ENCODE measurements at regions not wholly inside any gene's neighbourhood (a gene's known extent, or its start where the extent isn't known, plus 50 kb on each side); places are given as distances from the start of the nearest gene placed in this dataset.

DNA sequence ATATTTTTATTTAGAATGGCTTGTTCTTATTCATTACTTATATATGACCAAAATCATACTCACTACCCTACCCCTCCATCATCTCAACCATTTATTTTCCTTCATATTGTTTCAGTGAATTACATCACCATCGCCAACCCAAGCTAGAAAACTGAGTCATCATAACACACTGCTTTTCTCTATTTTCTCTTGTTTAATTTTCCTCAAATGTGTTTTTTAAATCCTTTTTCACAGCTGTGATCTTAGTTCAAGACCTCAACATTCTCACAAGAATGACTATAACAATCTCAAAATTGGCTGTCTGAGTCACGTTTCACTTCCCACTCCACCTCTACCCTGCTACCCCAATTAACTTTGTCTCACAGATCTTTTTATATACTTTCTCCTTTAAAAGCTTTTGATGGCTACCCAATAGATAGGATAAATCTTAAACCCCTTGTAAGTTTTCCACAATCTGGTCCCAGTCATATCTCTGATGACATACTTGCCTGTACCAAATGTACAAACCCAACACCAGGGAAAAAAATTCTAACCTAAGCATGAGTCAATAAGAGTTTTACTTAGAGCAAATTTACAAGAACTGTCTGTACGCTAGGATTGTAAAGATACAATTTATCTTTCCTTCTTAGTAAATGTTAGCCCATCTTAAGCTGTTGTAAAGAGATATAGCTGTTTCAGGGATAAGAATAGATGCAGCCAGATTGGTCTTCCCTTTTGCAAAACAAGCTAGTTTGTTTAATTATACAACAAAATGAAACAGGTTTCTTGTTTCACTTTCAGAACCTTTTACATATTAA, 635.1 kb upstream of the SLC39A10 start:
- 63% methylated on average over 3 of the region's 3 CpGs for WGBS (ENCODE audit: missing lambda C conversion rate)
- DNase-seq (ENCODE audit: low read depth in 1 of 2, low spot score in 1 of 2) (no peak), FAIRE-seq (no peak), ATAC-seq (no peak)
- H3K9me3 ChIP-seq = no peaks in the 10 kb centered on the region
- no peak for TF ChIP-seq ZFP36 (IDR thresholded peaks at IDR 0.05; ENCODE audit: borderline replicate concordance, partially characterized antibody)
- TF ChIP-seq CHD4 (IDR thresholded peaks at IDR 0.05; ENCODE audit: borderline replicate concordance) = no peak
- no peak for TF ChIP-seq GATA3 (IDR thresholded peaks at IDR 0.05; ENCODE audit: borderline replicate concordance)
- TF ChIP-seq NPAS2 (CRISPR knock-in tag; IDR thresholded peaks at IDR 0.05; ENCODE audit: borderline replicate concordance) = no peak
- TF ChIP-seq, protein P1, sequence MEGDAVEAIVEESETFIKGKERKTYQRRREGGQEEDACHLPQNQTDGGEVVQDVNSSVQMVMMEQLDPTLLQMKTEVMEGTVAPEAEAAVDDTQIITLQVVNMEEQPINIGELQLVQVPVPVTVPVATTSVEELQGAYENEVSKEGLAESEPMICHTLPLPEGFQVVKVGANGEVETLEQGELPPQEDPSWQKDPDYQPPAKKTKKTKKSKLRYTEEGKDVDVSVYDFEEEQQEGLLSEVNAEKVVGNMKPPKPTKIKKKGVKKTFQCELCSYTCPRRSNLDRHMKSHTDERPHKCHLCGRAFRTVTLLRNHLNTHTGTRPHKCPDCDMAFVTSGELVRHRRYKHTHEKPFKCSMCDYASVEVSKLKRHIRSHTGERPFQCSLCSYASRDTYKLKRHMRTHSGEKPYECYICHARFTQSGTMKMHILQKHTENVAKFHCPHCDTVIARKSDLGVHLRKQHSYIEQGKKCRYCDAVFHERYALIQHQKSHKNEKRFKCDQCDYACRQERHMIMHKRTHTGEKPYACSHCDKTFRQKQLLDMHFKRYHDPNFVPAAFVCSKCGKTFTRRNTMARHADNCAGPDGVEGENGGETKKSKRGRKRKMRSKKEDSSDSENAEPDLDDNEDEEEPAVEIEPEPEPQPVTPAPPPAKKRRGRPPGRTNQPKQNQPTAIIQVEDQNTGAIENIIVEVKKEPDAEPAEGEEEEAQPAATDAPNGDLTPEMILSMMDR (IDR thresholded peaks at IDR 0.05) = no peak
- TF ChIP-seq RAD21 (conservative IDR thresholded peaks at IDR 0.05 in 1 of 2, IDR thresholded peaks at IDR 0.05 in 1 of 2) = no peak
- TF ChIP-seq MYC (IDR thresholded peaks at IDR 0.05; ENCODE audit: borderline replicate concordance, low read length) = no peak
- TF ChIP-seq REST (IDR thresholded peaks at IDR 0.05) = no peak
- TF ChIP-seq HEYL (CRISPR knock-in tag; IDR thresholded peaks at IDR 0.05) = no peak
- TF ChIP-seq RARB (CRISPR knock-in tag; IDR thresholded peaks at IDR 0.05) = no peak
- CTCF ChIA-PET = interaction anchor here (1.2 kb wide), 1 partner anchor 9 kb away, joined by 3 read pairs; no protein-coding TSS in a partner anchor
- H3K27ac ChIP-seq = no peak overlapping the region; a peak in 1 of 6 replicates
- H3K4me3 ChIP-seq = no peak overlapping the region
- no peak overlapping the region for H3K4me2 ChIP-seq
- POLR2A ChIA-PET = no interaction called here
- peaks cover 8% of the 10 kb centered on the region; the same call in 2 of the 3 replicates for H3K4me1 ChIP-seq

GRCh38 chr2:195018462-195018861, 638.6 kb upstream of the SLC39A10 start:
- no peak overlapping the region for H3K4me3 ChIP-seq
- TF ChIP-seq NFE2L2 (conservative IDR thresholded peaks at IDR 0.05; ENCODE audit: low read length) (no peak), HEYL (CRISPR knock-in tag; IDR thresholded peaks at IDR 0.05) (no peak), MAFK (IDR thresholded peaks at IDR 0.05; ENCODE audit: partially characterized antibody) (no peak), KDM5A (IDR thresholded peaks at IDR 0.05) (no peak), ATOH8 (CRISPR knock-in tag; IDR thresholded peaks at IDR 0.05; ENCODE audit: low read depth) (no peak), CBX8 (IDR thresholded peaks at IDR 0.05) (no peak), FOSL2 (IDR thresholded peaks at IDR 0.05) (no peak), FOSL2 (CRISPR knock-in tag; IDR thresholded peaks at IDR 0.05) (no peak), ZC3H11A (IDR thresholded peaks at IDR 0.05) (no peak), PBX3 (IDR thresholded peaks at IDR 0.05) (no peak), HOXA7 (CRISPR knock-in tag; IDR thresholded peaks at IDR 0.05) (no peak), JUN (IDR thresholded peaks at IDR 0.05) (no peak), KDM1A (IDR thresholded peaks at IDR 0.05; ENCODE audit: low read depth) (no peak)
- TF ChIP-seq, protein P2, sequence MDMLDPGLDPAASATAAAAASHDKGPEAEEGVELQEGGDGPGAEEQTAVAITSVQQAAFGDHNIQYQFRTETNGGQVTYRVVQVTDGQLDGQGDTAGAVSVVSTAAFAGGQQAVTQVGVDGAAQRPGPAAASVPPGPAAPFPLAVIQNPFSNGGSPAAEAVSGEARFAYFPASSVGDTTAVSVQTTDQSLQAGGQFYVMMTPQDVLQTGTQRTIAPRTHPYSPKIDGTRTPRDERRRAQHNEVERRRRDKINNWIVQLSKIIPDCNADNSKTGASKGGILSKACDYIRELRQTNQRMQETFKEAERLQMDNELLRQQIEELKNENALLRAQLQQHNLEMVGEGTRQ (IDR thresholded peaks at IDR 0.05) = no peak
- no peaks in the 10 kb centered on the region for H3K9me3 ChIP-seq
- H3K4me1 ChIP-seq = no peaks in the 10 kb centered on the region
- CTCF ChIA-PET = no interaction called here
- DNase-seq (ENCODE audit: low read depth in 1 of 2, low spot score in 1 of 2) (no peak), FAIRE-seq (no peak), ATAC-seq (no peak)
- H3K27ac ChIP-seq = no peak overlapping the region
- POLR2A ChIA-PET = no interaction called here
- no peak overlapping the region for H3K4me2 ChIP-seq
